ENCODE measurements at regions not wholly inside any gene's neighbourhood (a gene's known extent, or its start where the extent isn't known, plus 50 kb on each side); places are given as distances from the start of the nearest gene placed in this dataset.

GRCh38 chr7:40921589-40922315 lies 781.1 kb downstream of the INHBA start:
- H3K27me3 ChIP-seq: no peaks in the 10 kb centered on the region

GRCh38 chr7:40918701-40919271 lies 784.0 kb downstream of the SUGCT start:
- no peaks in the 10 kb centered on the region for H3K4me1 ChIP-seq
- H3K27ac ChIP-seq: peak overlapping the region; percentile 17 to 47
- no peaks in the 10 kb centered on the region for H3K36me3 ChIP-seq
- no peak for DNase-seq
- no peaks in the 10 kb centered on the region for H3K27me3 ChIP-seq
- H3K4me3 ChIP-seq: no peak overlapping the region
- TF ChIP-seq CTCF (IDR thresholded peaks at IDR 0.05) (no peak), POLR2A (IDR thresholded peaks at IDR 0.05) (no peak)
- H3K9me3 ChIP-seq: no peaks in the 10 kb centered on the region
- intact Hi-C loops (cut with DNase I; ENCODE audit: low total_unique reads): no loop called here

More at GRCh38 chr7:40921589-40922315, 781.1 kb downstream of the INHBA start:
- TF ChIP-seq CTCF (IDR thresholded peaks at IDR 0.05) (no peak), POLR2A (IDR thresholded peaks at IDR 0.05) (no peak)
- DNase-seq: no peak
- Histone ChIP-seq H3K4me1 (no peaks in the 10 kb centered on the region), H3K36me3 (no peaks in the 10 kb centered on the region), H3K27ac (no peak overlapping the region), H3K4me3 (no peak overlapping the region), H3K9me3 (no peaks in the 10 kb centered on the region)
- intact Hi-C loops (cut with DNase I; ENCODE audit: low total_unique reads): no loop called here

- Histone ChIP-seq H3K27ac (no peak overlapping the region), H3K4me3 (no peak overlapping the region), H3K9me3 (no peaks in the 10 kb centered on the region), H3K4me1 (no peaks in the 10 kb centered on the region), H3K27me3 (no peaks in the 10 kb centered on the region), H3K36me3 (no peaks in the 10 kb centered on the region)
- no peak for DNase-seq
- intact Hi-C loops (cut with DNase I; ENCODE audit: low total_unique reads): no loop called here
- no peak for TF ChIP-seq CTCF (IDR thresholded peaks at IDR 0.05)
- no peak for TF ChIP-seq POLR2A (IDR thresholded peaks at IDR 0.05)
Observed at GRCh38 chr7:40916813-40917212, 782.0 kb downstream of the SUGCT start.

DNA sequence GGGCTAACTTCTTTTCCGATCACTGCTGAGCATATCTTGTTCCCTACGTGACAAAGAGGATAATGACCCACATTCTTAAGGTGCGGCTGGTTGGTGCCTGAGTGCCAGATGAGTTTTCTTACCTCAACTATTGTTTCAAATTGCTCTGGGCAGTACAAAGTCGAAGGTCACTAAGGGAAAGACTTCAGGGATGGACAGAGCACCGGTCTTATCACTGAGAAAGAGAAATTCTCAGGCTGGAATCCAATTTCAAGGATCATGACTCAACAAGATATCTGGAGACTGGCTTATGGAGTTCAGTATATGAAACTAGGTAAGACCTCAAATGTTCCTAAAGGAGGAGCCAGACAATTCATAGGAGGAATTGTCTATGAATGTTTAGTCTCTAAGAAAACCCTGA lies 780.3 kb downstream of the SUGCT start:
- no peaks in the 10 kb centered on the region for H3K4me1 ChIP-seq
- H3K9me3 ChIP-seq: no peaks in the 10 kb centered on the region
- no peaks in the 10 kb centered on the region for H3K27me3 ChIP-seq
- no peak for DNase-seq
- H3K36me3 ChIP-seq: no peaks in the 10 kb centered on the region
- TF ChIP-seq CTCF (IDR thresholded peaks at IDR 0.05): no peak
- TF ChIP-seq POLR2A (IDR thresholded peaks at IDR 0.05): no peak
- no peak overlapping the region for H3K27ac ChIP-seq
- no peak overlapping the region for H3K4me3 ChIP-seq
- intact Hi-C loops (cut with DNase I; ENCODE audit: low total_unique reads): no loop called here
